SK-N-MC (cell line): ENCODE measurements at regions not wholly inside any gene's neighbourhood (a gene's known extent, or its start where the extent isn't known, plus 50 kb on each side); places are given as distances from the start of the nearest gene placed in this dataset.

ENCODE experiments used
- EZH2 ChIP-seq: fragments of 200-600 bp; sonication (generic); IDR thresholded peaks from one replicate; pipeline ENCODE4 v1.6.1; 2017; ENCODE audit warnings: antibody characterized with exemption
- FOXP2 ChIP-seq: optimal IDR thresholded peaks from 2 replicates; pipeline ENCODE3; 2011; ENCODE audit warnings: mild to moderate bottlenecking, moderate library complexity; ENCODE audit not compliant: insufficient read depth; ENCODE audit errors: extremely low read length, control extremely low read depth

- no peak for TF ChIP-seq EZH2
- no peak for TF ChIP-seq FOXP2
These were observed 427.5 kb upstream of the TRIB2 start for GRCh38 chr2:12289120-12289802.
